ENCODE measurements at regions not wholly inside any gene's neighbourhood (a gene's known extent, or its start where the extent isn't known, plus 50 kb on each side); places are given as distances from the start of the nearest gene placed in this dataset.

DNA sequence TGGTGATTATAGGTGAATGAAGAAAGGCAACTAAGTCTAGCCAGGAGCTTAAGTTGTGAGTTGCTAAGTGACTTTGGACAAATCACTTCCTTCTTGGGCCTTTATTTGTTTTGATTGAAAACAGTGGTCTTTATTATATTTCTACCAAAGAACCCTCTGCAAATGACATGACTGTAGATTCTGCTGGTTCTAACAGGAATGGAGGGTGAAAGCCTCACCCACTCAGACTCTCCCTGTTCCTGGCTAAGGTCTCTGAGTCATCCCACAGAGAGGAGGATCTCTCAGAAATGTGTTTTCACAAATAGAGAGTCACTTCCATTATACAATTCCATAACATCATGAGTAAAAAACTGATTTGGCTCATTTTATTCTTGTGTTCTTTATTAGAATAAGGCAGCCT is 583.9 kb upstream of the LRRC4C start:
- ATAC-seq: no peak
- H3K4me3 ChIP-seq: no peak overlapping the region
- no peak for TF ChIP-seq POLR2A (IDR thresholded peaks at IDR 0.05)
- DNase-seq: no peak
- H3K27ac ChIP-seq: no peak overlapping the region
- H3K9me3 ChIP-seq: no peaks in the 10 kb centered on the region
- H3K4me1 ChIP-seq: no peaks in the 10 kb centered on the region
- no peaks in the 10 kb centered on the region for H3K27me3 ChIP-seq
- intact Hi-C loops (cut with DNase I): no loop called here
- H3K36me3 ChIP-seq (replicated peaks in 1 of 2; ENCODE audit: insufficient read depth in 1 of 2, low read depth in 2 of 2): no peaks in the 10 kb centered on the region

DNA sequence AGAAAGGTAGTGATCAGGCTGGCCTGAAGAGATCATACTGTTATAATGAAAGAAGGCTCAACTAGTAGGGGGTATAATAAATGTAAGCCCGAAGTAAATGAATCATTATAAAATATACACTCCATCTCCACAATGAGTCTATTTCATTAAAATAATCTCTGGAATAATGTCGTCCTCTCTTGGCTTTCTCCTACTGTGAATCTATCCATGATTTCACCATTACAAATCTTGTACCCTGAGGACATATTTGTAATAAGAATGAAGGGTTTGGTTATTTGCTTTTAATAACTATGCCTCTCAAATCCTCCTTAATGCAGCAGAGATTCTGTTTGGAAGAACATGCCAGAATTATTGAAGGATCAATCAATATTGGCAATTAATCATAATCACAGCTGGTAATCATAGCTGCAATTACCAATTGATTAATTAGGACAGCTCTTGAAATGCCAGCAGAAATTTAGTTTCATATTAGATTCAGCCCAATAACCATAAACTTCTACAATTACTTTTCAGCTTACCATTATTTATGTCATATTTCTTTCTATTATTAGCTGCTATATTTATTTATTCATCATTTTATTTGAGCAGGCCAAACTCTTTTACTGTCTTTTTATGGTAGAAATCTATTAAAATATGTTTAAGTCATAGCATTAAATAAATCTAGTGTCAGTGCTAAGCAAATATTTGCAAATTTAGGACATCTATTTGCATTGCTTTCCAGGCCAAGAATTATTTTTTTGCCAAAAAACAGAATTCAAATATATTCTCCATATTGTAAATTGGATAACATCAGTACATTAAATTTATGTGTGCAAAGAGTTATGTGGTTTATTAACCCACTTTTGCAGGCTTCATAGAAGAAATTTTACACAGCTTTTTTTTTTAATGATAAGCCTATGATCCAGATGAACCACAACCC is 588.4 kb upstream of the LRRC4C start:
- no peak overlapping the region for H3K27ac ChIP-seq
- no peak overlapping the region for H3K4me3 ChIP-seq
- ATAC-seq (no peak), DNase-seq (no peak)
- no peaks in the 10 kb centered on the region for H3K36me3 ChIP-seq (replicated peaks in 1 of 2; ENCODE audit: insufficient read depth in 1 of 2, low read depth in 2 of 2)
- no peaks in the 10 kb centered on the region for H3K27me3 ChIP-seq
- no peaks in the 10 kb centered on the region for H3K4me1 ChIP-seq
- TF ChIP-seq, protein P1, sequence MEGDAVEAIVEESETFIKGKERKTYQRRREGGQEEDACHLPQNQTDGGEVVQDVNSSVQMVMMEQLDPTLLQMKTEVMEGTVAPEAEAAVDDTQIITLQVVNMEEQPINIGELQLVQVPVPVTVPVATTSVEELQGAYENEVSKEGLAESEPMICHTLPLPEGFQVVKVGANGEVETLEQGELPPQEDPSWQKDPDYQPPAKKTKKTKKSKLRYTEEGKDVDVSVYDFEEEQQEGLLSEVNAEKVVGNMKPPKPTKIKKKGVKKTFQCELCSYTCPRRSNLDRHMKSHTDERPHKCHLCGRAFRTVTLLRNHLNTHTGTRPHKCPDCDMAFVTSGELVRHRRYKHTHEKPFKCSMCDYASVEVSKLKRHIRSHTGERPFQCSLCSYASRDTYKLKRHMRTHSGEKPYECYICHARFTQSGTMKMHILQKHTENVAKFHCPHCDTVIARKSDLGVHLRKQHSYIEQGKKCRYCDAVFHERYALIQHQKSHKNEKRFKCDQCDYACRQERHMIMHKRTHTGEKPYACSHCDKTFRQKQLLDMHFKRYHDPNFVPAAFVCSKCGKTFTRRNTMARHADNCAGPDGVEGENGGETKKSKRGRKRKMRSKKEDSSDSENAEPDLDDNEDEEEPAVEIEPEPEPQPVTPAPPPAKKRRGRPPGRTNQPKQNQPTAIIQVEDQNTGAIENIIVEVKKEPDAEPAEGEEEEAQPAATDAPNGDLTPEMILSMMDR (IDR thresholded peaks at IDR 0.05): no peak
- TF ChIP-seq POLR2A (IDR thresholded peaks at IDR 0.05): no peak
- intact Hi-C loops (cut with DNase I): no loop called here
- 20 to 32% methylated on average over 2 of the region's 2 CpGs for WGBS, 2 donors
- H3K9me3 ChIP-seq: no peaks in the 10 kb centered on the region

DNA sequence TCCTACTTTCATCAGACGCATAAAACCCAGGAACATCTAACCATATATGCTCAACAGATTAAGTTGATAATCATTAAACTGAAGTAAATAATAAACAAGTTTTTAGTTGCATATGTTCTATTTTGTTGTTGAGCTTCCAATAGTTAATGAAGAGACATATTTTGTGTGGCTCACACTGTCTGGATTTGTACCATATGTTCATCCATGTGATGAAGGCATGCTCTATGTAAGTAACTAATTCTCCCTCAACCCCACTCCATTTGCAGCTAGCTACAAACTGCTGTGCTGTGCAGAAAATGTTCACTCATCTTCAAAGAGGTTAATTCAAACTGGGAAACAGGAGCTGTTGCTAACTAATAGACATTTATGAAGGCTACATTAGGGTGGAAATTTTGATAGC is 589.7 kb upstream of the LRRC4C start:
- TF ChIP-seq POLR2A (IDR thresholded peaks at IDR 0.05): no peak
- TF ChIP-seq, protein P1 (IDR thresholded peaks at IDR 0.05): no peak
- DNase-seq (no peak), ATAC-seq (no peak)
- no peaks in the 10 kb centered on the region for H3K36me3 ChIP-seq (replicated peaks in 1 of 2; ENCODE audit: insufficient read depth in 1 of 2, low read depth in 2 of 2)
- no peak overlapping the region for H3K27ac ChIP-seq
- 76 to 80% methylated on average over 1 of the region's 1 CpG for WGBS, 2 donors
- no peak overlapping the region for H3K4me3 ChIP-seq
- intact Hi-C loops (cut with DNase I): no loop called here
- no peaks in the 10 kb centered on the region for H3K9me3 ChIP-seq
- no peaks in the 10 kb centered on the region for H3K4me1 ChIP-seq
- no peaks in the 10 kb centered on the region for H3K27me3 ChIP-seq

DNA sequence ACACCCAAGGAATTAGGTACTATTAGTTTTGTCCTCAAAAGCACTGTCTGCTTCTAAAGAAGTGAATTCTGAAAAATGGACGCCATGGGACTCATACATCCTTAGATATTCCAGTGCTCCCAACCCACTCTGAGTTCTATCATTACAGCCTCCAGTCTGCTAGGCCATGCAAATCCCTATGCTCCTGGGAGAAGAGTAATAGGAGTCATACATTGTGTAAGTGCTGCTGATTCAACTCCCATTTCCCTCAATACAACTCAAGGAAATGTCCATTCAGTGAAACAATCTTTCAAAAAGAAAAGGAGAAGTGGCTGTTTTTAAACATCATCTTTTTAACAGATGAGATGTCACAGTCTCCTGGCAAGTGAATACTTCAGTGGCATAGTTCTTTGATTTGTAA is 590.2 kb upstream of the LRRC4C start:
- Histone ChIP-seq H3K4me1 (no peaks in the 10 kb centered on the region), H3K9me3 (no peaks in the 10 kb centered on the region), H3K27ac (no peak overlapping the region), H3K4me3 (no peak overlapping the region), H3K36me3 (replicated peaks in 1 of 2; ENCODE audit: insufficient read depth in 1 of 2, low read depth in 2 of 2) (no peaks in the 10 kb centered on the region), H3K27me3 (no peaks in the 10 kb centered on the region)
- 57 to 59% methylated on average over 1 of the region's 1 CpG for WGBS, 2 donors
- TF ChIP-seq, protein P1 (IDR thresholded peaks at IDR 0.05): no peak
- no peak for TF ChIP-seq POLR2A (IDR thresholded peaks at IDR 0.05)
- ATAC-seq (no peak), DNase-seq (no peak)
- intact Hi-C loops (cut with DNase I): no loop called here

DNA sequence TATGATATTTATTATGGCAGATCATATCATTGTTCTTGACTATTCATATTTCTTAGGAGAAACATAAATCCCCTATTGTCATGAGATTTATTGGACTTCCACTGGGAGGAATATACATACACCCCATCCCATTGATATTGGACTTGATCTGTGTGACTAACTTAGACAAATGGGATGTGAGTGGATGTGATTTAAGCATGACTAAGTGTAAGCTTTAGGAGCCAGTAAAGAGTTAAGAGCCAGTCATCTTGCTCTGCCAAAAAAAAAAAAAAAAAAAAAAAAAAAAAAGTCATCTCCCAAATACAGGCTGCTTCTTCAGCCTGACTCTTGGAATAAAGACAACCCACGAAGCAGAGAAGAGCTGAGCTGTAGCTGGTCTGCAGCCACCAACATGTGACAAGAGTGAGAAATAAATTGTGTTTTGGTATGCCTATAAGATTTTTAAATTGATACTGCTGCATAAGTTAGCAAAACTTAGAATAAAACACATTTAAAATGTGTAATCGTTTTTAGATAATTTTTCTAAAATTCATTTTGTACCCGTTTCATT is 595.0 kb upstream of the LRRC4C start:
- Histone ChIP-seq H3K27me3 (no peaks in the 10 kb centered on the region), H3K4me1 (no peaks in the 10 kb centered on the region), H3K36me3 (replicated peaks in 1 of 2; ENCODE audit: insufficient read depth in 1 of 2, low read depth in 2 of 2) (no peaks in the 10 kb centered on the region), H3K9me3 (no peaks in the 10 kb centered on the region), H3K4me3 (no peak overlapping the region), H3K27ac (no peak overlapping the region)
- ATAC-seq: no peak
- intact Hi-C loops (cut with DNase I): no loop called here
- TF ChIP-seq POLR2A (IDR thresholded peaks at IDR 0.05): no peak
- TF ChIP-seq, protein P1 (IDR thresholded peaks at IDR 0.05): no peak
- no peak for DNase-seq
- WGBS, 2 donors: 24 to 27% methylated on average over 3 of the region's 3 CpGs
